IPS-NIHi7 (cell line): ENCODE measurements at regions not wholly inside any gene's neighbourhood (a gene's known extent, or its start where the extent isn't known, plus 50 kb on each side); places are given as distances from the start of the nearest gene placed in this dataset.

Source experiments
- DNase-seq: peaks from one replicate; pipeline ENCODE4 v3.0.0; 2012; ENCODE audit warnings: mixed read lengths; ENCODE audit errors: extremely low spot score

GRCh38 chr10:60467202-60467546 is 77.5 kb upstream of the ANK3 start:
- DNase-seq, result no peak

GRCh38 chr10:60466267-60467201 is 76.9 kb upstream of the ANK3 start:
- DNase-seq, result no peak

GRCh38 chr10:60465801-60466200 is 76.1 kb upstream of the ANK3 start:
- DNase-seq, result no peak

- DNase-seq, result no peak
These were observed 75.0 kb upstream of the ANK3 start for GRCh38 chr10:60464659-60465058.

- no peak for DNase-seq
These were observed 74.1 kb upstream of the ANK3 start for GRCh38 chr10:60463746-60464145.

GRCh38 chr10:60461688-60462087 is 72.0 kb upstream of the ANK3 start:
- no peak for DNase-seq

GRCh38 chr10:60459701-60460457 is 70.2 kb upstream of the ANK3 start:
- DNase-seq, result no peak

GRCh38 chr10:60456053-60456452 is 66.4 kb upstream of the ANK3 start:
- peak; percentile 71 for DNase-seq

- DNase-seq, result peak; percentile 12
These were observed 64.7 kb upstream of the ANK3 start for GRCh38 chr10:60454336-60454735.

GRCh38 chr10:60453036-60453435 is 63.4 kb upstream of the ANK3 start:
- DNase-seq, result no peak

GRCh38 chr10:60450291-60450690 is 60.6 kb upstream of the ANK3 start:
- no peak for DNase-seq

GRCh38 chr10:60448246-60448645 is 58.6 kb upstream of the ANK3 start:
- DNase-seq, result no peak

GRCh38 chr10:60446851-60447250 is 57.2 kb upstream of the ANK3 start:
- no peak for DNase-seq

- DNase-seq, result no peak
These were observed 56.6 kb upstream of the ANK3 start for GRCh38 chr10:60446070-60446833.

- DNase-seq, result no peak
These were observed 54.9 kb upstream of the ANK3 start for GRCh38 chr10:60444494-60445064.

GRCh38 chr10:60443346-60443745 is 53.7 kb upstream of the ANK3 start:
- DNase-seq, result no peak

GRCh38 chr10:60441515-60441914 is 51.8 kb upstream of the ANK3 start:
- DNase-seq, result no peak

GRCh38 chr10:60439641-60440040 is 50.0 kb upstream of the ANK3 start:
- no peak for DNase-seq
